ENCODE measurements at regions not wholly inside any gene's neighbourhood (a gene's known extent, or its start where the extent isn't known, plus 50 kb on each side); places are given as distances from the start of the nearest gene placed in this dataset.

DNA sequence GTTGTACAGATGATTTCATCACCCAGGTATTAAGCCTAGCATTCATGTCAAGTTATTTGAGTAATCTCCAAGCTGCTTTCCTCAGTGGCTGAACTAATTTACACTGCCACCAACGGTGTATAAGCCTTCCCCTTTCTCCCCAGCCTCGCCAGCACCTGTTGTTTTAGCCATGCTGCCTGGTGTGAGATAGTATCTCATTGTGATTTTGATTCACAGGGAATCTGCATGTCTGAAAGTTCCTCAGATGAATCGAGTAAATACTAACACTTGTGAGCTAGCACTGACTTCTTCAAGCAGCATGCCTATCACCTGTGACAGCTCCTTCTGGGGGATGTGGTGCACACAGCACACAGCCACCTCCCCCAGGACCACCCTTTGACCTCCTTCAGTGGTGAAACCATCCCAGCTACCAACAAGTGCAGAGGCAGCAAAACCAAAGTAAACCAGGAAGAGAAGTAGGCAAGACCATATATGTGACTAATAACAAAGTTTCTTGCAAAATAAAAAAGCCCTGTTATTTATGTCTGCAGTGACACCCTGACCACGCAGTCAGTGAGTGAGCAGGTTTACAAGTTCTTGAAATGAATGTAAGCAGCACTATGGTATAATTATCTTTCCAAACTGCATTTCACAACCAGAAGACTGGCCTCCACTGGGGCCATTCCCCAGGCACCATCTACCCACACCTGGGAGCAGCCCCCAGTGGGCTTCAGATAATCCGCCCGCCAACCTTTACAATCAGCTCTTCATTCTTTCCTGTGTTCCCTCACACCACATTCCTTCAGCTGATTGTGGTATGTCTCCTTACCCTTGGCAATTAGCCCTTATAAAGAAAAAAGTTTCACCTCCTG lies 173.8 kb downstream of the ETS2 start:
- Histone ChIP-seq H3K4me3 (ENCODE audit: low read depth, low read length) (no peak overlapping the region), H3K27ac (ENCODE audit: extremely low read depth, low read depth, low read length) (no peak overlapping the region), H3K9me3 (ENCODE audit: control insufficient read depth, insufficient read depth, low read depth, low read length) (no peaks in the 10 kb centered on the region), H3K36me3 (ENCODE audit: control insufficient read depth in 2 of 2, insufficient read depth in 1 of 2, low read length in 2 of 2) (no peaks in the 10 kb centered on the region), H3K4me1 (ENCODE audit: control insufficient read depth, insufficient read depth, low read length) (no peaks in the 10 kb centered on the region)
- CTCF ChIA-PET: no interaction called here
- TF ChIP-seq ZFHX2 (tag by site-specific recombination; conservative IDR thresholded peaks at IDR 0.05) (peak; percentile 55; the same call in 1 of the 2 replicates), SCRT2 (tag by site-specific recombination; IDR thresholded peaks at IDR 0.05) (peak; percentile 90), EGR2 (tag by site-specific recombination; IDR thresholded peaks at IDR 0.05; ENCODE audit: low read depth) (peak; percentile 68), OSR2 (tag by site-specific recombination; IDR thresholded peaks at IDR 0.05) (0 out of 2 replicates have a peak, but pooled peaks have one; percentile 15), GLIS1 (tag by site-specific recombination; IDR thresholded peaks at IDR 0.05) (peak; percentile 96), PRDM1 (tag by site-specific recombination; IDR thresholded peaks at IDR 0.05) (no peak), ZNF311 (tag by site-specific recombination; IDR thresholded peaks at IDR 0.05; ENCODE audit: borderline replicate concordance) (no peak), ZIC2 (tag by site-specific recombination; IDR thresholded peaks at IDR 0.05) (peak; percentile 79), SCRT1 (tag by site-specific recombination; IDR thresholded peaks at IDR 0.05; ENCODE audit: borderline replicate concordance) (peak; percentile 91), SP7 (tag by site-specific recombination; IDR thresholded peaks at IDR 0.05) (peak; percentile 96)
- TF ChIP-seq, protein P1, sequence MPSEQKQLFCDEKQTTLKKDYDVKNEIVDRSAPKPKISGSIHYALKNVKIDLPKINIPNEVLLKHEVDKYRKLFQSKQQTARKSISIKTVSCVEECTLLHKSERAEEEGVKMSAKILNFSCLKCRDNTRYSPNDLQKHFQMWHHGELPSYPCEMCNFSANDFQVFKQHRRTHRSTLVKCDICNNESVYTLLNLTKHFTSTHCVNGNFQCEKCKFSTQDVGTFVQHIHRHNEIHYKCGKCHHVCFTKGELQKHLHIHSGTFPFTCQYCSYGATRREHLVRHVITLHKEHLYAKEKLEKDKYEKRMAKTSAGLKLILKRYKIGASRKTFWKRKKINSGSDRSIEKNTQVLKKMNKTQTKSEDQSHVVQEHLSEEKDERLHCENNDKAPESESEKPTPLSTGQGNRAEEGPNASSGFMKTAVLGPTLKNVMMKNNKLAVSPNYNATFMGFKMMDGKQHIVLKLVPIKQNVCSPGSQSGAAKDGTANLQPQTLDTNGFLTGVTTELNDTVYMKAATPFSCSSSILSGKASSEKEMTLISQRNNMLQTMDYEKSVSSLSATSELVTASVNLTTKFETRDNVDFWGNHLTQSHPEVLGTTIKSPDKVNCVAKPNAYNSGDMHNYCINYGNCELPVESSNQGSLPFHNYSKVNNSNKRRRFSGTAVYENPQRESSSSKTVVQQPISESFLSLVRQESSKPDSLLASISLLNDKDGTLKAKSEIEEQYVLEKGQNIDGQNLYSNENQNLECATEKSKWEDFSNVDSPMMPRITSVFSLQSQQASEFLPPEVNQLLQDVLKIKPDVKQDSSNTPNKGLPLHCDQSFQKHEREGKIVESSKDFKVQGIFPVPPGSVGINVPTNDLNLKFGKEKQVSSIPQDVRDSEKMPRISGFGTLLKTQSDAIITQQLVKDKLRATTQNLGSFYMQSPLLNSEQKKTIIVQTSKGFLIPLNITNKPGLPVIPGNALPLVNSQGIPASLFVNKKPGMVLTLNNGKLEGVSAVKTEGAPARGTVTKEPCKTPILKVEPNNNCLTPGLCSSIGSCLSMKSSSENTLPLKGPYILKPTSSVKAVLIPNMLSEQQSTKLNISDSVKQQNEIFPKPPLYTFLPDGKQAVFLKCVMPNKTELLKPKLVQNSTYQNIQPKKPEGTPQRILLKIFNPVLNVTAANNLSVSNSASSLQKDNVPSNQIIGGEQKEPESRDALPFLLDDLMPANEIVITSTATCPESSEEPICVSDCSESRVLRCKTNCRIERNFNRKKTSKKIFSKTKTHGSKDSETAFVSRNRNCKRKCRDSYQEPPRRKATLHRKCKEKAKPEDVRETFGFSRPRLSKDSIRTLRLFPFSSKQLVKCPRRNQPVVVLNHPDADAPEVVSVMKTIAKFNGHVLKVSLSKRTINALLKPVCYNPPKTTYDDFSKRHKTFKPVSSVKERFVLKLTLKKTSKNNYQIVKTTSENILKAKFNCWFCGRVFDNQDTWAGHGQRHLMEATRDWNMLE (tag by site-specific recombination; conservative IDR thresholded peaks at IDR 0.05; ENCODE audit: low read depth): no peak
- POLR2A ChIA-PET: interaction anchor here (0.7 kb wide), 1 partner anchor 14 kb away, joined by 3 read pairs; no protein-coding TSS in a partner anchor

DNA sequence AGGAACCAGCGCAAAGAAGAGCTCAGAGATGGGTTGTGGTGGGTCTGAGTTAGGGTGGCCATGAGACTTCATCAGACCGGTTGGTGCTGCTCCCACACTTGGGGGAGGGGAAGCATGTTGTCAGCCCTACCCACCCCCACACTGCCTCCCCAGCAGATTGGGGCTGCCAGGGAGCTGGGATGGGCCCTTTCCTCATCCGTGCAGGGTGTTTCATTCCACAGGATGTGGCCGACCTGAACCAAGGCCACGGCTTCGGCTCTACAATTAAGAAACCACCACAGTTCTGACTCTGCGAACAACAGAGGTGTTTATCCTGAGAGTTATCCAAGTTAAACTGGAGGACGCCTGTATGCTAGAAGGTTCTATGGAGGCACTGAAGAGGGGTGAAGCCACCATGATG lies 171.2 kb downstream of the ETS2 start:
- POLR2A ChIA-PET: no interaction called here
- Histone ChIP-seq H3K4me3 (ENCODE audit: low read depth, low read length) (no peak overlapping the region), H3K36me3 (ENCODE audit: control insufficient read depth in 2 of 2, insufficient read depth in 1 of 2, low read length in 2 of 2) (no peaks in the 10 kb centered on the region), H3K9me3 (ENCODE audit: control insufficient read depth, insufficient read depth, low read depth, low read length) (no peaks in the 10 kb centered on the region), H3K4me1 (ENCODE audit: control insufficient read depth, insufficient read depth, low read length) (no peaks in the 10 kb centered on the region), H3K27ac (ENCODE audit: extremely low read depth, low read depth, low read length) (no peak overlapping the region)
- CTCF ChIA-PET: interaction anchor here (0.6 kb wide), 1 partner anchor 160 kb away, joined by 3 read pairs; no protein-coding TSS in a partner anchor
- TF ChIP-seq ZNF544 (tag by site-specific recombination; IDR thresholded peaks at IDR 0.05): no peak
- TF ChIP-seq ZNF350 (tag by site-specific recombination; IDR thresholded peaks at IDR 0.05): no peak
- no peak for TF ChIP-seq ZNF394 (tag by site-specific recombination; IDR thresholded peaks at IDR 0.05; ENCODE audit: borderline replicate concordance)
- TF ChIP-seq ZNF114 (tag by site-specific recombination; IDR thresholded peaks at IDR 0.05): no peak
- 0 out of 2 replicates have a peak, but pooled peaks have one; percentile 25 for TF ChIP-seq EGR2 (tag by site-specific recombination; IDR thresholded peaks at IDR 0.05; ENCODE audit: low read depth)
- no peak for TF ChIP-seq ZNF354C (tag by site-specific recombination; IDR thresholded peaks at IDR 0.05; ENCODE audit: borderline replicate concordance, low read depth)
- TF ChIP-seq ZBTB7A (tag by site-specific recombination; IDR thresholded peaks at IDR 0.05; ENCODE audit: low read depth): no peak
